ENCODE measurements at regions not wholly inside any gene's neighbourhood (a gene's known extent, or its start where the extent isn't known, plus 50 kb on each side); places are given as distances from the start of the nearest gene placed in this dataset.
"Not testable (repeated sequence)": the region's sequence is repeated elsewhere in the genome, so short reads cannot be mapped to it uniquely, and the experiment has no call there.

DNA sequence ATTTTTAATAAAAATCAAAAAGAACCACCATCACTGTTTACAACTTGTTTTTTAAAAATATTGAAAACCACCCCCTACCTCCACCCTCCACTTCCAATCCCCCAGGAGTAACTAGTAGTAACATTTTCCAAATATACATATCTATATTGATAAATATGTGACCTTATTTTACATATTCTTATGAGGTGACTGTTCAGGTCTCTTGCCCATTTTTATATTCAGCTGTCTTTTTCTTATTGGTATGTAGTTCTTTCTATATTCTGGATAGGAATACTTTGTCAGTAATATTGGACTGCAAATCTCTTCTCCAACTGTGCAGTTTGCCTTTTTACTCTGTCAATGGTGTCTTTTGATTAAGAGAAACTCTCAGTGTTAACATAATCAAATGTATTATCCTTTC lies 59.0 kb upstream of the EIF5 start:
- TF ChIP-seq CTCF (IDR thresholded peaks at IDR 0.05; ENCODE audit: low read depth, low read length, missing control alignments) = no peak
- in situ Hi-C loops (cut with HindIII; ENCODE audit: low sequenced_read_pairs) = no loop called here
- DNase-seq (ENCODE audit: low read depth) = no peak
- no peak overlapping the region for H3K4me3 ChIP-seq (ENCODE audit: low read depth, low read length)

DNA sequence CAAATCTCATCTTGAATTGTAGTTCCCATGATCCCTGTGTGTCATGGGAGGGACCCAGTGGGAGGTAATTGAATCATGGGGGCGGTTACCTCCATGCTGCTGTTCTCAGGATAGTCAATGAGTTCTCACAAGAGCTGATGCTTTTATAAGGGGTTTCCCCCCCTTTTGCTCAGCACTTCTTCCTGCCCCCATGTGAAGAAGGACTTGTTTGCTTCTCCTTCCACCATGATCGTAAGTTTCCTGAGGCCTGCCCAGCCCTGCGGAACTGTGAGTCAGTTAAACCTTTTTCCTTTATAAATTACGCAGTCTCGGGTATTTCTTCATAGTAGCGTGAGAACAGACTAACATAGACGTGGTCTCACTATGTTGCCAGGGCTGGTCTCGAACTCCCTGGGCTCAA lies 56.1 kb upstream of the EIF5 start:
- in situ Hi-C loops (cut with HindIII; ENCODE audit: low sequenced_read_pairs) = no loop called here
- no peak for DNase-seq (ENCODE audit: low read depth)
- TF ChIP-seq CTCF (IDR thresholded peaks at IDR 0.05; ENCODE audit: low read depth, low read length, missing control alignments) = no peak
- H3K4me3 ChIP-seq (ENCODE audit: low read depth, low read length) = no peak overlapping the region

- TF ChIP-seq CTCF (IDR thresholded peaks at IDR 0.05; ENCODE audit: low read depth, low read length, missing control alignments) = no peak
- in situ Hi-C loops (cut with HindIII; ENCODE audit: low sequenced_read_pairs) = no loop called here
- no peak overlapping the region for H3K4me3 ChIP-seq (ENCODE audit: low read depth, low read length)
- no peak for DNase-seq (ENCODE audit: low read depth)
These were observed 54.7 kb upstream of the EIF5 start for GRCh38 chr14:103279142-103280025.

DNA sequence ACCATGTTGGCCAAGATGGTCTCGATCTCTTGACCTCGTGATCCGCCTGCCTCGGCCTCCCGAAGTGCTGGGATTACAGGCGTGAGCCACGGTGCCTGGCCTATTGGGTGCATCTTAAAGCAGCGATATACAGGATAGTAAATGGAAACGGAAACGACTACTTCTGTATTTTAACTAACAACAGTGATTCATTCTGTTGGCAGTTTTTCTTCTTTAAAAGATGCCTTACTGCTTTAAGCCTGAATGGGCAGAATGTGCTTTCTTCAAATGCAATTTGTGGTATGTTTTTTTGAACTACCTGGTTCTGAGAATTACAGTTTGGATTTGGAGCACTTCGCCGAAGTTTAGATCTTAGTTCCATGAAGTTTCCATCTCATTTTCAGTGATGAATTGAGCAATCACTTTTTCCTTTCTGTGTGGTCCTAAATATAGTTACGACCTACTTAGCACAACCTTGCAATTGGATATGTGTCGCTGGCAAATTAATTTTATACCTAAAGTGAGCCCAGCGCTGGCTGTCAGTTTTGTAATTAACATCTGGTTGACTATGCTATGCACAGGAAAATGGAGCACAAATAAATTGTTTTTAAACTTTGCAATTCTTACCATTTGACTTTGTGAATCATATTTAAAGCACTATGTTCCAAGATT lies 53.6 kb upstream of the EIF5 start:
- H3K4me3 ChIP-seq (ENCODE audit: low read depth, low read length) = no peak overlapping the region
- in situ Hi-C loops (cut with HindIII; ENCODE audit: low sequenced_read_pairs) = no loop called here
- TF ChIP-seq CTCF (IDR thresholded peaks at IDR 0.05; ENCODE audit: low read depth, low read length, missing control alignments) = no peak
- no peak for DNase-seq (ENCODE audit: low read depth)

GRCh38 chr14:103281496-103282231 lies 52.4 kb upstream of the EIF5 start:
- no peak overlapping the region for H3K4me3 ChIP-seq (ENCODE audit: low read depth, low read length)
- peak; percentile 5 for DNase-seq (ENCODE audit: low read depth)
- in situ Hi-C loops (cut with HindIII; ENCODE audit: low sequenced_read_pairs) = no loop called here
- TF ChIP-seq CTCF (IDR thresholded peaks at IDR 0.05; ENCODE audit: low read depth, low read length, missing control alignments) = peak; percentile 43

GRCh38 chr14:103282309-103282708 lies 51.7 kb upstream of the EIF5 start:
- H3K4me3 ChIP-seq (ENCODE audit: low read depth, low read length); in situ Hi-C loops (cut with HindIII; ENCODE audit: low sequenced_read_pairs); DNase-seq (ENCODE audit: low read depth): not testable (repeated sequence)

Data from astrocyte of the cerebellum (primary cell).